ENCODE measurements at regions not wholly inside any gene's neighbourhood (a gene's known extent, or its start where the extent isn't known, plus 50 kb on each side); places are given as distances from the start of the nearest gene placed in this dataset.

DNA sequence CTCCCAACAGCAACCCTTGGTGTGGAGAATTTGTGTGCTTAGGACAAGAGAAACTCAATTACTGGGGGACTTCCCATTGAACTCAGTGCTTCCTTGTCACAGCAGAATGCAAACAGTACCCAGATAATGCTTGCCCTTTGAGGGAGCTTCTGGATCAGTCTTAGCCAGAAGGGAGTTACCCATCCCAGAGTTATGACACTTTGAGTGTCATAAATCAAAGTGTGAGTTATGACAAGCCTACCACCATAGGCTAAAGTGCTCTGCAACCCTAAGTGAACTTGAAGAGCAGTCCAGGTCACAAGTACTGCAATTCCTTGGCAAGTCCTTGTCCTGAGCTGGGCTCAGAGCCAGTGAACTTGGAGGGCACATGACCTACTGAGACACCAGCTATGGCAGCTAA lies 1513.9 kb upstream of the PCDH10 start:
- no peaks in the 10 kb centered on the region for H3K4me1 ChIP-seq (ENCODE audit: insufficient read depth)
- no peak overlapping the region for H2AFZ ChIP-seq
- H3K4me2 ChIP-seq, result no peak overlapping the region
- H3K36me3 ChIP-seq (replicated peaks; ENCODE audit: insufficient read depth, low read depth), result no peaks in the 10 kb centered on the region
- DNase-seq (ENCODE audit: low spot score), result no peak
- H3K9me2 ChIP-seq (replicated peaks; ENCODE audit: insufficient read depth), result no peaks in the 10 kb centered on the region
- no peaks in the 10 kb centered on the region for H4K20me1 ChIP-seq (ENCODE audit: insufficient read depth, poor library complexity, severe bottlenecking)
- no peaks in the 10 kb centered on the region for H3K79me2 ChIP-seq
- H3K27ac ChIP-seq, result no peak overlapping the region
- TF ChIP-seq EZH2phosphoT487 (IDR thresholded peaks at IDR 0.05; ENCODE audit: low read depth, severe bottlenecking, unreplicated experiment), result no peak
- TF ChIP-seq EZH2 (IDR thresholded peaks at IDR 0.05; ENCODE audit: borderline replicate concordance), result no peak
- no peak overlapping the region for H3K4me3 ChIP-seq
- no peaks in the 10 kb centered on the region for H3K27me3 ChIP-seq
- H3K9me3 ChIP-seq (ENCODE audit: low read depth), result no peaks in the 10 kb centered on the region

- Histone ChIP-seq H3K4me3 (no peak overlapping the region), H2AFZ (no peak overlapping the region)
These were observed 1510.3 kb upstream of the PCDH10 start for GRCh38 chr4:131638781-131639180.

GRCh38 chr4:131644619-131645018 lies 1504.5 kb upstream of the PCDH10 start:
- 29% methylated on average over 1 of the region's 1 CpG for WGBS (ENCODE audit: low lambda C conversion rate, missing lambda C conversion rate)
- peak; percentile 26 for DNase-seq (ENCODE audit: low spot score)
- Histone ChIP-seq H3K4me1 (ENCODE audit: insufficient read depth) (no peaks in the 10 kb centered on the region), H3K4me3 (no peak overlapping the region), H3K27me3 (no peaks in the 10 kb centered on the region), H2AFZ (no peak overlapping the region), H3K9me2 (replicated peaks; ENCODE audit: insufficient read depth) (no peaks in the 10 kb centered on the region), H3K27ac (no peak overlapping the region), H4K20me1 (ENCODE audit: insufficient read depth, poor library complexity, severe bottlenecking) (no peaks in the 10 kb centered on the region), H3K79me2 (no peaks in the 10 kb centered on the region), H3K9me3 (ENCODE audit: low read depth) (no peaks in the 10 kb centered on the region), H3K4me2 (no peak overlapping the region), H3K36me3 (replicated peaks; ENCODE audit: insufficient read depth, low read depth) (no peaks in the 10 kb centered on the region)
- TF ChIP-seq, protein P1, sequence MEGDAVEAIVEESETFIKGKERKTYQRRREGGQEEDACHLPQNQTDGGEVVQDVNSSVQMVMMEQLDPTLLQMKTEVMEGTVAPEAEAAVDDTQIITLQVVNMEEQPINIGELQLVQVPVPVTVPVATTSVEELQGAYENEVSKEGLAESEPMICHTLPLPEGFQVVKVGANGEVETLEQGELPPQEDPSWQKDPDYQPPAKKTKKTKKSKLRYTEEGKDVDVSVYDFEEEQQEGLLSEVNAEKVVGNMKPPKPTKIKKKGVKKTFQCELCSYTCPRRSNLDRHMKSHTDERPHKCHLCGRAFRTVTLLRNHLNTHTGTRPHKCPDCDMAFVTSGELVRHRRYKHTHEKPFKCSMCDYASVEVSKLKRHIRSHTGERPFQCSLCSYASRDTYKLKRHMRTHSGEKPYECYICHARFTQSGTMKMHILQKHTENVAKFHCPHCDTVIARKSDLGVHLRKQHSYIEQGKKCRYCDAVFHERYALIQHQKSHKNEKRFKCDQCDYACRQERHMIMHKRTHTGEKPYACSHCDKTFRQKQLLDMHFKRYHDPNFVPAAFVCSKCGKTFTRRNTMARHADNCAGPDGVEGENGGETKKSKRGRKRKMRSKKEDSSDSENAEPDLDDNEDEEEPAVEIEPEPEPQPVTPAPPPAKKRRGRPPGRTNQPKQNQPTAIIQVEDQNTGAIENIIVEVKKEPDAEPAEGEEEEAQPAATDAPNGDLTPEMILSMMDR (IDR thresholded peaks at IDR 0.05; ENCODE audit: poor library complexity), result peak; percentile 40
- TF ChIP-seq EZH2phosphoT487 (IDR thresholded peaks at IDR 0.05; ENCODE audit: low read depth, severe bottlenecking, unreplicated experiment), result no peak

More at GRCh38 chr4:131638781-131639180, 1510.3 kb upstream of the PCDH10 start:
- Histone ChIP-seq H3K79me2 (no peaks in the 10 kb centered on the region), H4K20me1 (ENCODE audit: insufficient read depth, poor library complexity, severe bottlenecking) (no peaks in the 10 kb centered on the region), H3K27me3 (no peaks in the 10 kb centered on the region), H3K27ac (no peak overlapping the region), H3K4me1 (ENCODE audit: insufficient read depth) (no peaks in the 10 kb centered on the region), H3K36me3 (replicated peaks; ENCODE audit: insufficient read depth, low read depth) (no peaks in the 10 kb centered on the region), H3K9me2 (replicated peaks; ENCODE audit: insufficient read depth) (no peaks in the 10 kb centered on the region), H3K4me2 (no peak overlapping the region), H3K9me3 (ENCODE audit: low read depth) (no peaks in the 10 kb centered on the region)
- 74% methylated on average over 2 of the region's 2 CpGs for WGBS (ENCODE audit: low lambda C conversion rate, missing lambda C conversion rate)
- TF ChIP-seq EZH2phosphoT487 (IDR thresholded peaks at IDR 0.05; ENCODE audit: low read depth, severe bottlenecking, unreplicated experiment), result no peak
- no peak for TF ChIP-seq EZH2 (IDR thresholded peaks at IDR 0.05; ENCODE audit: borderline replicate concordance)
- TF ChIP-seq, protein P1 (IDR thresholded peaks at IDR 0.05; ENCODE audit: poor library complexity), result no peak
- DNase-seq (ENCODE audit: low spot score), result no peak

DNA sequence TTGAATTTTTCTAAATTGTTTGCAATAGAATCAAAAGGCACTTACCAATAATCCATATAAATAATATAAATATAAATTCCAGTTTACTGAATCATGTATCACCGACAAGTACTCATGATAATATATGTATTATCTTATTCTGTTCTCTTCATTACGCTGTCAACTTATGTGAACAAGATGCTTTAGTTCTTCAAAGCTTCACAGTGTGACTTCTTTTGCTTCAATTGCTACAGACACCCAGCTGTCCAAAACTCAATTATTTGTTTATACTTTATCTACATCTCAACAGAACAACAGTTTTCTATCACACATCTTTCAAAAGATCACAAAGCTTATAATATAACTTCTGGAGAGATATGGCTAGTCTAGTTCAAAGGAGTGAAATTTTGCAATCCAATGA lies 1499.9 kb upstream of the PCDH10 start:
- Histone ChIP-seq H3K4me2 (no peak overlapping the region), H4K20me1 (ENCODE audit: insufficient read depth, poor library complexity, severe bottlenecking) (no peaks in the 10 kb centered on the region), H3K79me2 (no peaks in the 10 kb centered on the region), H3K27me3 (no peaks in the 10 kb centered on the region), H3K9me3 (ENCODE audit: low read depth) (no peaks in the 10 kb centered on the region), H3K27ac (no peak overlapping the region), H3K4me3 (no peak overlapping the region), H3K36me3 (replicated peaks; ENCODE audit: insufficient read depth, low read depth) (no peaks in the 10 kb centered on the region), H2AFZ (no peak overlapping the region), H3K9me2 (replicated peaks; ENCODE audit: insufficient read depth) (no peaks in the 10 kb centered on the region), H3K4me1 (ENCODE audit: insufficient read depth) (no peaks in the 10 kb centered on the region)
- TF ChIP-seq, protein P1 (IDR thresholded peaks at IDR 0.05; ENCODE audit: poor library complexity), result no peak
- TF ChIP-seq EZH2phosphoT487 (IDR thresholded peaks at IDR 0.05; ENCODE audit: low read depth, severe bottlenecking, unreplicated experiment) (no peak), EZH2 (IDR thresholded peaks at IDR 0.05; ENCODE audit: borderline replicate concordance) (no peak)
- DNase-seq (ENCODE audit: low spot score), result no peak
- 90% methylated on average over 2 of the region's 2 CpGs for WGBS (ENCODE audit: low lambda C conversion rate, missing lambda C conversion rate)

All from hepatocyte (in vitro differentiated cells).